NCI-H2171 treated with DMSO at 0.1 percent for 48 hours (cell line): ENCODE measurements at regions not wholly inside any gene's neighbourhood (a gene's known extent, or its start where the extent isn't known, plus 50 kb on each side); places are given as distances from the start of the nearest gene placed in this dataset.
A peak's percentile ranks its signal among the peaks of the same experiment; 100 is the strongest.
"Not testable (repeated sequence)": the region's sequence is repeated elsewhere in the genome, so short reads cannot be mapped to it uniquely, and the experiment has no call there.

Source experiments
- DNase-seq: peaks from one replicate; lab custom pipeline; 2025; lab: John Stamatoyannopoulos, UW

DNA sequence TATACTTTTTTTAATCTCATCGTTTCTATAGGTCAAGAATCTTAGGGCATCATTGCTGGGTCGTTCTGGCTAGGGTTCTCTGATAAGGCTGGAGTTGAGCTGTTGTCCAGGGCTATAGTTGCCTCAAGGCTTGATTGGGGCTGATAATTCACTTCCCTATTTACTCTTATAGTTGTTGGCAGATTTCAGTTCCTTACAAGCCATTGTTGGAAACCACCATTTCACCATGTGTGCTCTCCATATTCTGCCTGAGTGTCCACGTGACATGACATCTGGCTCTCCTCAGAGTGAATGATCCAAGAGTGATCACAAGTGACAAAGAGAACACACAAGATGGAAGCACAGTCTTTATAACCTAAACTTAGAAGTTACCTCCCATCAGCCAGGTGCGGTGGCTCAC lies 852.2 kb downstream of the EFNA5 start:
- no peak for DNase-seq

DNA sequence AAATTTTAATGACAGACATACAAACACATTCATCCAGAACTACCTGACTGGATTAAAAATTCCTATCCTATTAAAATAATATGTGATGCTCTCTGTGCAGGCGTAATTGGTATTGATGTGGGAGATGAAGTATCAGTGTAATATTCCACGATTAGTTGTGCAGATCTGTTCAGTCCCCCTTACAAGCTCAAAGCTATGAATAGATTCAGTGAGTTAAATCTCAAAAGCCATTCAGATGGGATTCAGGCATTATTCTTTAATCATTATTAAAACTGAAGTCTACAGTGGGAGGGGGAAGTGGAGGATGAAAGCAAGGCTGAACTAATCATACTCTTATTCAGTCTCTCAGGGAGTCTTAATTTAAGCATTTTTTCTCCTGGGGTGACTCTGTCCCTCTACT lies 855.8 kb downstream of the EFNA5 start:
- no peak for DNase-seq

GRCh38 chr5:106801554-106801953 lies 869.2 kb downstream of the EFNA5 start:
- no peak for DNase-seq

- DNase-seq: no peak
Observed at GRCh38 chr5:106797996-106798395, 872.7 kb downstream of the EFNA5 start.

DNA sequence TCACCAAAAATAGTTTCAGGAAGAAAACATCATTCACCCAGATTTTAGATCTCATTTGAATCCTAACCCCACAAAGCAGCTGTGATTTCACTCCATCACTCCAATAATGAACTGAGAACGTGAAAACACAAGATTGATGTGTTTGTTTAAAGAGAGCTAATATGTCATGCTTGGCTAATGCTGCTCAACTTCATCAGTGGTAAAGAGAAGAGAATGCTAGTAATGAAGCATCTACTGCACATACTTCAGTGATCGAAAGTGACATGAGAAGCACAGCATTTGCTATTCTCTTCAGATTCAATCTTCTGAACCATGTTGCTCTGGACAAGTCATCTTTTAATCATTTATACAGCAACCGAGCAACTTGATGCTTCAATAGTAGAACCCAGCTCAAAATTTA lies 874.7 kb downstream of the EFNA5 start:
- DNase-seq: peak; percentile 2

GRCh38 chr5:106784846-106785245 lies 885.9 kb downstream of the EFNA5 start:
- no peak for DNase-seq

DNA sequence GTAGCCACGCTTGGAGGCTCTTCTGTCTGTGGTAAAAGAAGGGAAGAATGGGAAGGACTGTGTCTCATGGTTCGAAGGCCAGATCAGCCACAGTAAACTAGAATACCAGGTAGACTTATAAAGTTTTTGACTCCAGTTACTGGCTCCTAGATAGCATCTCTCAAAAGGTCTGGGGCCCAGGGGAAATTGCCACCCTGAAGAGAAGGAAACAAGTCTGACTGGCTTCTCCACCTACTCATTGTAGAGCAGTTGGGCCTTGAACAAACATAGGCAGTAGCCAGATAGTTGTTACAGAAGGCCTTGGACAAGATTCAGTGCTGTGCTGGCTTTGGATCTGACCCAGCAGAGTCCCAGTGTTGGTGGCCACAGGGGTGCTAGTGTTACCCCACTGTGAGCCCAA lies 890.4 kb downstream of the EFNA5 start:
- DNase-seq: no peak

DNA sequence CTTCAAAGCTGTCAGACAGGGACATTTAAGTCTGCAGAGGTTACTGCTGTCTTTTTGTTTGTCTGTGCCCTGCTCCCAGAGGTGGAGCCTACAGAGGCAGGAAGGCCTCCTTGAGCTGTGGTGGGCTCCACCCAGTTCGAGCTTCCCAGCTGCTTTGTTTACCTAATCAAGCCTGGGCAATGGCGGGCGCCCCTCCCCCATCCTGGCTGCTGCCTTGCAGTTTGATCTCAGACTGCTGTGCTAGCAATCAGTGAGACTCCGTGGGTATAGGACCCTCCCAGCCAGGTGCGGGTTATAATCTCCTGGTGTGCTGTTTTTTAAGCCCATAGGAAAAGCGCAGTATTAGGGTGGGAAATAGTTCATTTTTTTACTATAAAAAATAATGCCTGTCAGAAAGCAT lies 894.2 kb downstream of the EFNA5 start:
- DNase-seq: not testable (repeated sequence)

DNA sequence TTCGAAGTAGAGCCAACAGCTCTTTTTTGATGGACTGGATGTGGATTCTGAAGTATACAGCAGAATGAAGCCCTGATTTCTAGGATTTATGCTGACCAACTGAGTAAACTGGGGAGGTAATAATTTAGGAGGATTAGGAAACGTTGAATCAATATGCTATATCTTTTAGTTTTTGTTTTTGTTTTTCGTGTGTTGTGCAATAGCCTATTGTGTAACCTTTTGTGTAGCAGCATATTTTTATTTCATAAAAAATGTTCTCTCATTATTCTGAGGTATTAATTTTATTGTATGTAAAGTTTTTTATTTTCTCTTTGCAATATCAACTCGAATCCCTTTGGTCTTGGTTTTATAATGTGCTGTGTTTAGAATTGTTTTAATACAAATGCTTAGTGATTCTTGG lies 902.3 kb downstream of the EFNA5 start:
- no peak for DNase-seq

- DNase-seq: no peak
Observed at GRCh38 chr5:106766916-106767315, 903.8 kb downstream of the EFNA5 start.

GRCh38 chr5:106759581-106759980 lies 911.2 kb downstream of the EFNA5 start:
- no peak for DNase-seq

- DNase-seq: no peak
Observed at GRCh38 chr5:106759152-106759551, 911.6 kb downstream of the EFNA5 start.

- no peak for DNase-seq
Observed at GRCh38 chr5:106757672-106758071, 913.1 kb downstream of the EFNA5 start.

DNA sequence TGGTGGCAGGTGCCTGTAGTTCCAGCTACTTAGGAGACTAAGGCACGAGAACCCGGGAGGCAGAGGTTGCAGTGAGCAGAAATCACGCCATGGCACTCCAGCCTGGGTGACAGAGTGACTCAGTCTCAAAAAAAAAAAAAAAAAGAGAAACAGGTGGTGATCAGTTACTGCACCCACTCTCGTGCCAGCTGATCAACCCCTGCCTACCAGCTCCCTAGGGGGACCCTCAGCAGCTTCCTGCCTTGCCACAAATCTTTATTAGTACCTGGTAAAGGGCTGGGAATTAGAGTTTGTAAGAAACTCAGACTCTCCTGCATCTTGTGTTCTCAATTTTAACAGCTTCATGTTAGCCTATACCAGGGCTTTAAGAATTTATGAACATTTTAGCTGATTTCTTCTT lies 914.9 kb downstream of the EFNA5 start:
- peak; percentile 74 for DNase-seq

- DNase-seq: no peak
Observed at GRCh38 chr5:106755066-106755465, 915.7 kb downstream of the EFNA5 start.

DNA sequence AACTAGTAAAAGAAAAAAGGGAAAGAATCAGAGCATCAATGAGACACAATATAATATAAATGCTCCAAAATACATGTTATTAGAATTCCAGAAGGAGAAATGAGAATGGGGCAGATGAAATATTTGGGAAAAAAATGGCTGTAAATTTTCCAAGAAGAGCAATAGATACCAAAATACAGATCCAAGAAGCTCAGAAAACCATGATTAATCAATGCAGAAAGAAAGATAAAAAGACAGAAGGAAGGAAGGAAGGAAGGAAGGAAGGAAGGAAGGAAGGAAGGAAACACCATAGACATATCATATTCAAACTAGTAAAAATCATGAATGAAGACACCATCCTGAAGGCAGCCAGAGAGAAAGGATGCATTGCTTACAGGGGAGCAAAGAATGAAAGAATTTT lies 920.9 kb downstream of the EFNA5 start:
- DNase-seq: no peak

GRCh38 chr5:106739127-106739526 lies 931.6 kb downstream of the EFNA5 start:
- DNase-seq: no peak

DNA sequence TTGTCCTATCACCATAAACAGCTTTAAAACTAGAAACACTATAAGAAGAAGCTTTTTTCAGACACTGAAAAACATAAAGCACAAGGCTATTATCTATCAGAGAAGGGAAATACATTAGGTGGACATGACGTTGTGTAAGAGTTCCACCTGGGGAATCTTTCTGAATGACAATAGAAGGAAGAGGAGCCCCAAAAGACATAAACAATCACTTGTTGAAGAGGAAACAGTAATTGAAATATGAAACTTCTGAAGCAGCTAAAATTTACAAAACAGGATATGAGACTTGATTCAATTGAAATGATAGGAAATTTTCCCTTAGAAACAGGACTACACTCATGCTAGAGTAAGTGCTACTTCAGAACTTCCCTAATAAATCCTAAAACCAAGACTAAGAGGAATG lies 933.6 kb downstream of the EFNA5 start:
- no peak for DNase-seq

- no peak for DNase-seq
Observed at GRCh38 chr5:106732624-106733023, 938.1 kb downstream of the EFNA5 start.

DNA sequence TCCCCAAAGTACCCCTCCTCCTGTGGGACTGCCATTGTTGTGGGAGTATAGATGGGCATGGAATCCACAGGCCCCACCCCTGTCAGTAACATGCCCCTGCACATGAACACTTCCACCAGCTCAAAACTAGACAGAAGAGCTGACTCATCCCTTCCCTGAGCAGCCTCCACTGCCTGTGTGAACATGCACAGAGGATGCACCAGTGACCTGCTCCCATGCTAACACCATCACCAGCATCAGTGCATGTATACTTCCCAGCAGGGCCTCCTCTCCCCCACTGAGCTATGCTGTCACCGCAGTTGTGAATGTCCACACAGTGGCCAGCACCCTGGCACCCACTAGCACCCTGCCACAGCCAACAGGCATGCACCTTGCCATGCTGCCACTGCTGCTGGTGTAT lies 939.8 kb downstream of the EFNA5 start:
- no peak for DNase-seq

- DNase-seq: no peak
Observed at GRCh38 chr5:106730506-106730905, 940.2 kb downstream of the EFNA5 start.

- no peak for DNase-seq
Observed at GRCh38 chr5:106728208-106728607, 942.5 kb downstream of the EFNA5 start.

- no peak for DNase-seq
Observed at GRCh38 chr5:106727071-106727470, 943.7 kb downstream of the EFNA5 start.

GRCh38 chr5:106720367-106720766 lies 950.4 kb downstream of the EFNA5 start:
- DNase-seq: no peak

DNA sequence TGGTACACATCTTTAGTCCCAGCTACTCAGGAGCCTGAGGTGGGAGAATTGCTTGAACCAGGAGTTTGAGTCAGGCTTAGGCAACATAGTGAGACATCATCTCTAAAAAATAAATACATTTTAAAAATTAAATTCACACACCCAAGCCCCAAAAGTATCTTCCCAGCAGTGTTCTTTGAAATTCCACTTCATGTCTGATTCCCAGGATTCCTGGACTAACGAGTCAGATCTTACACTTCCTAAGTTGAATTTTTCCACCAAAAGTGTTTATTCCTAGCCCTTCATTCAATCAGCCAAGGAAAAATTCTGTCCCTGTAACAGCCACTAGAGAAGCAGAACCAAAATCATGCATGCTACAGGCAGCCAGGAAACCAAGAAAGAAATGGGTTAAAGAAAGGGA lies 970.9 kb downstream of the EFNA5 start:
- DNase-seq: no peak
